GM18499 (cell line): ENCODE measurements at regions not wholly inside any gene's neighbourhood (a gene's known extent, or its start where the extent isn't known, plus 50 kb on each side); places are given as distances from the start of the nearest gene placed in this dataset.

Experiments used
- ATAC-seq: cut with Tn5 transposase; IDR thresholded peaks from one replicate; pipeline ENCODE4 v1.9.1; 2021; ENCODE audit warnings: moderate number of reproducible peaks; ENCODE audit not compliant: insufficient read depth, unreplicated experiment

DNA sequence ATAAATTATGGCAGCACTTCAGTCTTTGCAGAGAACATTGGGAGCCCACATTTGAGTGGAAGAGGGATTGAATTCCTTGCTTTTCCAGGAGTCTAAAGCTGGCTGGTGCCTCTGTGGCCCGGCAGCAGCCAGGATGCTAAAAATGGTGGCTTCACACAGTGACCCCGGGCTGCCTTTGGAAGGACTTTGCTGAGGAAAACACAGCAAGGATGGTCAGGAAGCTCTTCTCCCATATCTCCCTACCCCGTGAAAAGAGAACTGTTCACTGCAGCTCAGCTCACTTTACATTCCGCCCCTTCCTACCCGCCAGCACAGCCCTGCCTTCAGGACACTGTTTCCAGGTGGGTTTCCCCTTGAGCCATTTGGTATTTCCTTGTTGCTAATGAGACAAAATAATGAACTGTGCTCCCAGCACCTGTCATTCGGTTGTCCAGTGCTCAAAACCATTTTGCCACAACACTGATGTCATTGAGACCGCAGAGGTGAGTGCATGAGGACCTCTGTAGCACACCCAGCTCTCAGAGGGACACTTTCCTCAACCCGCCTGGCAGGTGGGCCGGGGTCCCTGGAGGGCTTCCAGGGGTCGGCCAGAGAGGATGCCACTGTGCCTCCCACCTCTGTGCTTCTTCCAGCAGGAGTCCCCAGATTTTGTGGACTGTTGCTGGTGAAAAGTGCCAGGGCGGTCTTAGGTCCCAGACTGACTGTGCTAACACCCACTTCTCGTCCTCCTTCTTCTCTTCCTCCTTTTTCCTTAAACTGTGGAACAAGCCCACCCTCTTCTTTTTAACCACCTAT is 255.7 kb upstream of the PPP2R2D start:
- ATAC-seq, result no peak

DNA sequence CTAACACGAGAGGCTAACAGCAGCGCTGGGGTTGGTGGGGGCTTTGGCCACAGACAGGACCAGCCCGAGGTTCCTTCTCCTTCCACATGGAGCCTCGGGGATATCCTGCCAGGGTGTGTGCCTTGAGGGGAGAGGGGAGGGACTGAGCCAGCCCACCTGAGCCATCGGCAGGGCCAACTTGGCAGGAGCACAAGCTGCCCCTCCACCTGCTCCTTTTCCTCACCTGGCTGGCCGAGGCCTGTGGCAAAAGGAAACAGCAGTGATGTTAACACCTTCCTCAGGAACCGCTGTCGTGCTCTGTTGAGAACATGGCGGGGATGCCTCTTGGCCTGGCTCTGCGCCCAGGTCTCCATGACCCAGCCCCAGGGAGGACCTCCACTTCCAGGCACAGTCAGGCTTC is 255.1 kb upstream of the PPP2R2D start:
- ATAC-seq, result no peak

DNA sequence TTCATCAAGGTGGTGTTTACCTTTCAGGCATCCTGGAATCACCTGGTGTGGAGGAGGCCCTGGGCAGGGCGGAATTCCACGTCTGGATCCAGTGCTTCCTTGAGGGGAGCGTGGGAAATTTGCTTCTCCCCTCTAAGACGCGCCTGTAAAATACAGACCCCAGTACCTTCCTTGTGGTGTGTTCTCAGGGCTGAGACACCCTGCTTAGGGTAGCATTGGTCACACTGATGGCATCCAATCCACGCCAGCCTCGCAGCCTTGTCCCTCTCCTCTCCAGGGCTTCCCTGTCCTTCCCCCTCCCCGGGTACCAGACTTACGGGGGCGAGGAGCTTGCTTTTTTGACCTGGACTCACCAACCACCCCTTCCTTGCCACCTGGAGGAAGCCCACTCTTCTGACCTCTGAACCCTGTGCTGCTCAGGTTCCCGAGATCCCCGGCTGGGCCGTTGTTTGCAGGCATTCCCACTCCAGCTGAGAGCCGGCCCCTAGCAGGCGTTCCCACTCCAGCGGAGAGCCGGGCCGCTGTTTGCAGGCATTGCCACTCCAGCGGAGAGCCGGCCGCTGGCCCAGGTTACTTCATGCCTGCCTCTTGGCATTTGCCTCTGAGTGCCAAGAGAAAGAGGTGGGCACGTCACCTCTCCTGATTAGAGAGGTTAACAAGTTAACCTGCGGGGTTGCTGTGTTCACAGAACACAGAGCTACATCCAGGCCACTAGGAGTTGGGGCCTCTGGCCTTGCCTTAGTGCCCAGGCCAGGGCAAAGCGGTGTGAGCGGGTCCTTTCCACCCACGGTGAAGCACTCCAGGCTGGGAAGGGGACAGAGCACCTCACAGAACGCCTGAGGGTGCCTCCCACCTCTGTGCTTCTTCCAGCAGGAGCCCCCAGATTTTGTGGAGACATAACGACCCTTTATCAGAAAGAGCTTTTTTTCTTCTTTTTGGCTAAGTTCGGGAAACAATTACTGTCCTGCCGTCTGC is 254.0 kb upstream of the PPP2R2D start:
- ATAC-seq, result no peak

DNA sequence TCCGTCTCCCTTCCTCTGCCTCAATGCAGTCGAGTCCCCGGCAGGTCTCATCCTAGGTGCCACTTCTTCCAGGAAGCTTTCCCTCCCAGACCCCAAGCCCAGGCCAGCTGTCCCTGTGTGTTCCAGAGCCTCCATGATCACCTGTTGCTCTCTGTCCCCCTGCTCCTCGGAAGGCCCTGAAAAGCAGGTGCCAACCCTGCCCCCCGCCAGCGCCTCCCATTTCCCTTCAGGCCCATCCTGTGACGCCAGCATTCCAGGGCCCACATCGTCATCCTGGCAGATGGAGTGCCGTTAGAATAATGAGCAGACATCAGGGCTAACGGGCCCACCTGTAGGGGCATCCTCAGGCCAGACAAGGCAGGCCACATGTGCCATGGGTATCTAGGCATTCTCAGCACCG is 253.0 kb upstream of the PPP2R2D start:
- ATAC-seq, result no peak

DNA sequence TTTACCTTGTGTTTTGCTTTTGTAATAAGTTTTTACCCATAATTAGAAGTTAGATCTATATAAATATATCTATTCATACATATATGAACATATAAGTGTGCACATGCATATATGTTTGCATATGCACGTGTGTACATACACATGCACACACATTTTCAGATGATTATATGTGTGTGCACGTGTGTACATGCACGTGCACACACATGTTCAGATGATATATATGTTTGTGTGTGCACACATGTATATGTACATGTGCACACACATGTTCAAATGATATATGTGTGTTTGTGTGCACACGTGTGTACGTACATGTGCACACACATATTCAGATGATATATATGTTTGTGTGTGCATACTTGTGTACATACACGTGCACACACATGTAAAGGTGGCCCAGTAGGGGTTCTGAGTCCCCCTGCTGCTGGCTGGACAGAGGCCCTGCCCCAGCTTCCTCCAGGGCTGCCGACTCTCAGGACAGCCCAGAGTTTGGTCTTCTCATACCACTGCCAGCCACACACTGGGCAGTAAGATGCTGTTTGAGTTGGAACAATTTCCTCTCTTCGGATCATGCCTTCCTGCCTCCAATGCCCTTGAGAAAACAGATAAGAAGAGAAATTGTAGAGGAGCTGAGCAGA is 252.3 kb upstream of the PPP2R2D start:
- no peak for ATAC-seq

DNA sequence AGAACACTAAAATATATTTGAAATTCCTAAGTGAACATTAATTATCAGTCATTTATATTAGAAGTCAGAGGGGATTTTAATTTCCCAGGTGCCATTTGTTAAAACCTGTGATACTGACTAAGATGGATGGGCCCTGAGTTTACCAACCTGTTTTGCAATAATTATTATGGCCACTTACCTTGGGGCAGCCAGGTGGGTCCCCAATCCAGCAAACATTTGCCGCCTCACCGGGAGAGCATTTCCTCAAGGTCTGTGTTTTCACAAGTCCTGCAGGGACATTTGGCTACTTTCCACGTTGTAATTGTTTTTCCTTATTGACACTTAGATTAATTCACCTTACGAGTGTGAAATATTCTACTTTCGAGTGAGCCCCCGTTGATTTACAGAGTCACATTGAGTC is 251.2 kb upstream of the PPP2R2D start:
- ATAC-seq, result no peak

DNA sequence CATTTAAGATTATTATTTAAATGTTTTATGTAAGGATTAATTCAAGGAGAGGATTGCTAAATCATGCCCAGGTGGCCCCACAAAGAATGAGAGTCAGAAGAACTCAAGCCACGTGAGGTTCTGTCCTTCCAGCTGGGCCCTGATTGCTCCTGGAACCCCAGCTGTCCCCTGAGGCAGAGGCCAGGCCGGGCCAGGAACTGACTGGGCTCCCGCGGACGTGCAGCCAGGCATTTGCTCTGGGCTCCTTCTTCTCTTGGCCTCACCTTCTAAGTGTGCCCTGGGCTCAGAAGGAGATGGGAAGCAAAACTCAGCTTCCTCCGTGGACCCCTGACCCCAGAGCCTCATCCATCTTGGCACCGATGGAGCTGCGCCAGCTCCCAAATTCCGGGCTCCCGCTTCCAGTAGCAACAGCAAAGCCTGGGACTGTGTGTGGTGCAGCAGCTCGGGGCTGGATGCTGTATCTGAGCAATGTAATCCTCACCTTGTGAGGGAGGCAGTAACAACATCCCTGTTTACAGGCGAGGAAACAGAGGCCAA is 250.6 kb upstream of the PPP2R2D start:
- ATAC-seq, result no peak

DNA sequence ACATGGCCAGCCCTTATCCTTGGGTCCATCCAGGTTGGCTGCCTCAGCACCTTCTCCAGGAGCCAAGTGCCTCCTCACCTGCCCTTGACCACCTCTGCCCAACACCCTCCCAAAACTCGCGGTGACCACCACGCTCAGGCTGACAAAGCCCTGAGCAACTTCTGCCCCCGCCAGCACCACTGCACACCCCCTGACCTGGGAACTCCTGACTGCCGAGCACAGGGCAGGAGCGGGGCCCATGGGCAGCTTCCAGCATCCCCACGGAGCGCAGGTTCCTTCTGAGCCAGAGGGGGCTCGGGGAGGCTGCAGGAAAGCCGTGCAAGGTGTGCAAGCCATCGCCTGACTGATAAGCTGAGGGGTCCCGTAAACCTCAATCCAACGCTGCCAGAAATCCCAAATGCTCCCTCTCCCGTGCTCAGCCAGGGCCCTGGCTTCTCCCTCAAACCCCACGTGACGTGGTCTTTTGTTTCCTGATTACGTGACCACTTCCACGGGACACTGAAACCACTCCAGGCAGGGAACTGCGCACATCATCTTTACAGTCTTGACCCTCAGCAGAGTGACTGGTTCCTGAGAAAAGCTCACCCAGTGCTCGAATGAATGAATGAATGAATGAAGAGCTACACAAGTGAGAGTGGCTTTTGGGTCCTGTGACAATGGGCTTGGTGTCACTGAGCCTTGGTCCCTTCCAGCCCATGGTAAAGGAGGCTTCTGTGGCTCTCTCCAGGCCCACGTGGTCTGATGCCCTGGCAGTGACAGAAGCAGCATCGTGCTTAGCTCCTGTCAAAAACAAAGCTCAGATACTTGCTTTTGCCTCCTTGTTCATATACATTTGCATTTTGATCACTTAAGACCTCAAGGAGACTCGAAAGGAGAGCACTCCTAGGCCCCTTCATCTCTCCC is 249.8 kb upstream of the PPP2R2D start:
- ATAC-seq, result no peak

DNA sequence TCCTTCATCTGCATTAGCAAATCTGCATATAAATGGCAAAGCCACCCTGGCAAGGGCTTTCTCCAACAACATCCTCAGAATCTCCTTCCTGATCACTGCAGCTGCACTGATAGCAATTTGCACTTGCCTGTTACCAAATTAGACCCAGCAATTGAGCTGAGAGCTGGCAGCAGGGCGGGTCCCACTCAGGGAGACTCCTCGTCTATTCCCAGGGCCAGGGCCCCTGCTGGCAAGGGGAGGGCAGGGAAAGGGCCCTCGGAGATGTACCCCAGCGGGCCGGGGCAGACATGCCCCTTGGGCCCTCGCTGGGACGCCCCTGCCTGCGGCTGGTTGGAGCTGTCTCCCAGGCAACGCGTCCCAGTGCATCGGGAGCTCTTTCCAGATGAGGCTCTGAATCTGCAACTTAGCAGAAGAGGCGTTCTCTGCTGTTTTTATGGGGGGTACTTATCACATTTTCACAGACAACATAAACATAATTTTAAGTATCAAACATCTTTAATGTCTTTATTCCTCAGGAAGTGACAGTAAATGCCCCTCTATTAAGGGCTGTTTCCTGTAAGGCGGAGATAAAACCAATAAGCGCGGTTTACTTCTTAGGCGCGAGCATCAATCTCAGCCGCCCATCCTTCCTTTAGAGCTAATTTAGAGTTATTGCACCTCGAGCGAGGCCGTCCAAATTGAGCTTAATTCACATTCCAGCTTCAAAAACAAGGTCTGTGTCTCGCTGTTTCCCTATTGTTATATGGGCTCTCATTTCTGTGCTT is 249.0 kb upstream of the PPP2R2D start:
- ATAC-seq, result no peak

DNA sequence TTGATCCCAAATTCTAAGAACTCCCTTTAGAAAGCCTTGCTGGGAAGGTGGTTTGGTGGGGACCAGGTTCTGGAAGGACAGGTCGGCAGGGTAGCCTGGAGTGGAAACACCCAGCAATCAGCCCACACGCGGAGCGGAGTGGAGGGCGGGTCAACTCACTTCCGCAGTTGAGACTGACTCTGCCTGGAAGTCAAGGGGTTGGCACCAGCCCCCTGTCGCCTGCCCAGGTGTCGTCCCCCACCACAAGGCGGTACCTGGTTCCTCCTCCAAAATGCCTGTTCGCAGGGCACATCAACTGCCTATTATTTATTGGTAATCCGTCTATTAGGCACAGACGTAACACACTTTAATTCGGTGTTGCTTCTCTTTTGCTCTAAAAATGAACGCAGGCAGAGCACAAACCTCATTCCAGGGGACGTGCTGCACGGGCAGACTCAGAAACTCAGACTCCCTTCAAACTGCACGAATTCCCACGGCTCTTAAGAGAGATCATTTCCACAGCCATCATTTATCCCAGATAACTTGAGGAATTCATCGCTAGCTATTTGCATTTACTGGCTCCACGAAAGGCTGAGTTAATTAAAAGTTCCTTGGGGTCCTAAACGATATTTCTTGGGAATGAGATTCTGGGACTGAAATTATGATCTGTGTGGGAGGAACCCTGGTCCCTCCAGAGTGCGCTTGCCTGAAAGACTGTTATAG is 248.2 kb upstream of the PPP2R2D start:
- no peak for ATAC-seq

DNA sequence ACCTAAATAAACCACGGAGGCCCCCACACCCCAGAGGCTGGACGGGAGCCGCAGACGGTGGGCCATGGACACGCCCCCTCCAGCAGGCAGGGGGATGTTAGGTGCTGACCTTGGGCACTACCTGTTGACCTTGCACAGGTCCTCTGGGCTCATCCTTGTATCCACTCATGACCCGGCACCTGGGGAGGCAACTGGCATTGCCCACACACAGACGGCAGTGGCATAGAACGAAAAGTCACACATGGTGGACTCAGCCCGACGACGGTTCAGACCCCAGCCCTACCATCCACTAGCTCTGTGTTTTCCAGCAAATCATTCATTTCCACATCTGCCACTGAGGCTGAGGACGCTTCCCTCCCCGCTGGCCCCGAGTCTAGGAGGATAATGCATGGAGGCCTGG is 247.7 kb upstream of the PPP2R2D start:
- ATAC-seq, result no peak

DNA sequence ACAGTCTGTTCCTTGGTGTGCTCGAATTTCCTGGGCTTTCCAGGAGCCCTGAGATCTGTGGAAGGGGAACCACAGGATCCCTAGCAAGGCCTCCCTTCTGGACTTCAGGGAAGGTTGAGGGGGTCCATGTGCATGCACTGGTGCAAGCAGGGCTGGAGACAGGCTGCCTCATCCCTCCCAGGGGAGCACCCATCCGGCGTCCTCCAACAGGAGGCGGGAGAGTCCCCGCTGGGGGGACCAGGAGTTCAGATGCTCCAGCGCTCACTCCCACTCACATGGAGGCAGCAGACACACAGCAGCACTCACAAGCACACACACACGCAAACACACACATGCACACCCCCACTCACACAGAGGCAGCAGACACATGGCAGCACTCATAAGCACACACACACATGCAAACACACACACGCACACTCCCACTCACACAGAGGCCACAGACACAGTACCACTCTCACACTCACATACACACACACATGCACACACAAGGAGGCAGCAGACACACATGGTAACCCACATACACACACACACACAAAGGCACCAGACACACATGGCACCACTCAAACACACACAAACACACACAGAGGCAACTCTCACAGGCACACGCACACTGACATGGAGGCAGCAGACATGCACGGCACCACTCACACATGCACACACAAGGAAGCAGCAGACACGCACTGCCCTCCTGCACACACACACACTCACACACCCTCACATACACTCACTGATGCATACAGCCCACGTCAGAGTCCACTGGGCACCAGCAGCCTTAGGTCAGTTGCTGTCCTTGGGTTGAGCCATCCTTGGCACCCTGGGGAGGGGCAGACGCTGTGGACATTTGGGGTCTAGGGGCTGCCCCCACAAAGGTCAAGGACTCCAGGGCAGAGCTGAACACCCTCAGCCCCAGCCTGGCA is 247.0 kb upstream of the PPP2R2D start:
- no peak for ATAC-seq

DNA sequence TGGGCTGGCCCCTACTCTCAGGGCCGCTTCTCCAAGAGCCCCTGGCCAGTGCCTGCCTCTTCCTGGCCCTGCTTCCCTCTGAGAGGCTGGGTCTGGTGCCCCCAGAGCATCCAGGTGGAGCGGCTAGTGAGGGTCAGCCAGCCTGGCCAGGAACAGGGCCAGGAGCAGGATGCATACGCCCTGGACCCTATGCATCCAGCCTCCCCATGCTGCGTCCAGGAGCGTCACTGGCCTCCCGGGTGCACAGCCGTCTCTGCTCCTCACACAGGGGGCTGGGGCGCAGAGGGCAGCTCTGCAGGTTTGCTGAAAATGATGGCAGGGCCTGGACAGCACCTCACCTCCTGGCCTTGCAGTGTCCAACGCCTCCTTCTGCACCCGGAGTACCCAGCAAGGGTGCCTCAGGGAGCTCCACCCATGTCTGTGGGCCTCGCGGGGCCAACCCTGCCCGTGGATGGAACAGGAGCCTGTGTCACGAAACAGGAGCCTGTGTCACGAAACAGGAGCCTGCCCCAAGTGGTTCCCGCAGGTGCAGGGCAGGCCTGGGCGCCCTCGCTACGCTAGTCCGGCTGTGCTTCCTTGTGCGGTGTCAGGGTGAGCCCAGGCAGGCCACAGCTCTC is 246.2 kb upstream of the PPP2R2D start:
- no peak for ATAC-seq

DNA sequence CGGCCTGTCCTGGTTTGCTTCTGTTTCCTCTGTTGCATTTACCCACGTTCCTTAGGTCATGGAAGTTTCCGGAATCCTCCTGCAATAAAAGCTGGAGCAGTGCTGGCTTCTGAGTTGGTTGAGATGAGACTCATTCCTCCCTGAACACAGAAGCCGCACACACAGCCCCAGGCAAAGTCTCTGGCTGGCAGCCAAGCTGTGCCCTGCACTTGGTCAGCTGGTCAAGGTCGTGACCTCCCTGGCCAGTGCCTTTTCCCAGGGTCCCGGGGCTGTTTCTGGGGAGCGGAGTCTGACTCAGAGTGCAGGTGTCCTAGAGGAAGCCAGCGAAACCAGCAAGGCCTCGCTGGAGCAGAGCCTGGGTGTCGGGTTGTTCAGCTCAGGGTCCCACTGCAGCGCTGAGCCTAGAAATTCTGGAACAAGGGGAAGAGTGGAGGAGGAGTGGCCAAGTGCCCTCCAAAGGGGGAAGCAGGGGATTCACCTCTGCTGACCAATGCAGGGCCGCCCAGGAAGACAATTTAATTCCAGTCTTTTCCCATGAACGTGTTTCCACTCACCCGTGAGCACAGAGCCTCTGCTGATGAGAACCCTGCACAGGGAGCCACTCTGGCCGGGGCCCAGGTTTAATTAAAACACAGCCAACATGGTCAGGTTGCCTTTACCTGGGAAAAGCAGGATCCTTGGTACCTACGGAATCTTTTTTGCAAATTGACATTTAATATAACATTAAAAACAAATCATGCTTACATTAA is 245.5 kb upstream of the PPP2R2D start:
- no peak for ATAC-seq

DNA sequence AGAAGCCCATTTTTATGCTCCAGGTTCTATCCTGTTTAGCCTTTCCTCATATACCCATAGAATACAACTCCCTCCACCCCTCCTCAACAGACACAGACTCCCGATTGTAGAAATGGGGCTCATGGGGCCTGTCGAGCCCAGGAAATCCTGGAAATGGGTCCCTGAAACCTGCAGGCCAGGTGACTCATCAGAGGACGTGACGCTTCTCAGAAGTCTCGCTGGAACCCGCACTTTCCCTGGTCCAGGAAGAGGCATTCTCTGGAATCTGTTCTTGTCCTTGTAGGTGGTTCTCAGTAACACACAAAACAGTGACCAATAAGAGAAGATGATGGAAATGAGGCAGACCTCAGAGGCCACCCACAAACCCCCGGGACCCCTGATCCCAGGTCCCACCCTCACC is 244.8 kb upstream of the PPP2R2D start:
- no peak for ATAC-seq

DNA sequence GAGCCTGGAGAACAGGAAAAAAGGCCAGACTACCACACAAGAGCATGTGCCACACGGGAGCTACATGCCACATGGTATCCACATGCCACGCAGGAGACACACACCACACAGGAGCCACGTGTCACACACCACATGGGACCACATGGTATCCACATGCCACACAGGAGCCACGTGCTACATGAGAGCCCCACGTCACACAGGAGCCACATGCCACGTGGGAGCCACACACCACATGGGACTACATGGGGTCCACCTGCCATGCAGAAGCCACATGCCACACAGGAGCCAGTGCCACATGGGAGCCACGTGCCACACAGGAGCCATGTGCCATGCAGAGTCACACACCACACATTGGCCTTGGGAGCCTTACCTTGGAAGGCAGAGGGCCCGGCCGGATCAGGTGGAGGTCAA is 244.4 kb upstream of the PPP2R2D start:
- no peak for ATAC-seq
